ENCODE measurements at regions not wholly inside any gene's neighbourhood (a gene's known extent, or its start where the extent isn't known, plus 50 kb on each side); places are given as distances from the start of the nearest gene placed in this dataset.

GRCh38 chr5:174337276-174338184 lies 292.0 kb downstream of the NSG2 start:
- no peaks in the 10 kb centered on the region for H3K36me3 ChIP-seq (ENCODE audit: control insufficient read depth in 2 of 2, extremely low read depth in 1 of 2, insufficient read depth in 2 of 2, low read length in 2 of 2)
- CTCF ChIA-PET = no interaction called here
- intact Hi-C loops (cut with micrococcal nuclease) = no loop called here
- no peaks in the 10 kb centered on the region for H3K9me1 ChIP-seq (replicated peaks; ENCODE audit: control insufficient read depth, extremely low read depth, insufficient read depth, low read length)
- H2AFZ ChIP-seq (ENCODE audit: low read depth, low read length) = no peak overlapping the region
- H3K4me2 ChIP-seq (ENCODE audit: insufficient read depth, low read length) = no peak overlapping the region
- DNase-seq (ENCODE audit: low read depth, low spot score) = no peak
- TF ChIP-seq EZH2 (IDR thresholded peaks at IDR 0.05; ENCODE audit: borderline replicate concordance, low read depth, low read length, severe bottlenecking) (no peak), POLR2A (IDR thresholded peaks at IDR 0.05; ENCODE audit: low read depth, low read length) (no peak), GATA2 (IDR thresholded peaks at IDR 0.05; ENCODE audit: insufficient read depth, insufficient read length, low read depth, low read length) (no peak), MYC (IDR thresholded peaks at IDR 0.05; ENCODE audit: low read depth, low read length) (no peak), MAX (IDR thresholded peaks at IDR 0.05; ENCODE audit: insufficient read depth, insufficient read length) (no peak), POLR2AphosphoS5 (IDR thresholded peaks at IDR 0.05; ENCODE audit: insufficient read depth, low read depth, low read length) (no peak), JUN (IDR thresholded peaks at IDR 0.05; ENCODE audit: borderline replicate concordance, insufficient read depth, insufficient read length, low read depth) (no peak), CTCF (IDR thresholded peaks at IDR 0.05; ENCODE audit: extremely low read depth in 1 of 2, insufficient read depth in 1 of 2, low read depth in 1 of 2, low read length in 2 of 2) (no peak), FOS (IDR thresholded peaks at IDR 0.05; ENCODE audit: borderline replicate concordance, insufficient read depth, low read length) (no peak)
- no peak overlapping the region for H3K9ac ChIP-seq (replicated peaks; ENCODE audit: extremely low read depth, insufficient read depth, low read length)
- no peaks in the 10 kb centered on the region for H3K27me3 ChIP-seq (ENCODE audit: control insufficient read depth in 2 of 2, insufficient read depth in 2 of 2, low read length in 2 of 2)
- H4K20me1 ChIP-seq (replicated peaks; ENCODE audit: control insufficient read depth, extremely low read depth, insufficient read depth, low read length) = no peaks in the 10 kb centered on the region
- dilution Hi-C loops (cut with MboI; ENCODE audit: extremely low pct_ligation_motif_present, low sequenced_read_pairs) = no loop called here
- no peak for FAIRE-seq
- no peak overlapping the region for H3K4me3 ChIP-seq (replicated peaks in 1 of 3; ENCODE audit: insufficient read depth in 1 of 3, low read depth in 1 of 3, low read length in 3 of 3)
- H3K9me3 ChIP-seq (replicated peaks; ENCODE audit: control insufficient read depth, insufficient read depth, low read length) = no peaks in the 10 kb centered on the region
- H3K4me1 ChIP-seq (ENCODE audit: control insufficient read depth, extremely low read depth, insufficient read depth, low read length) = no peaks in the 10 kb centered on the region
- H3K79me2 ChIP-seq (ENCODE audit: control insufficient read depth, insufficient read depth, low read length) = no peaks in the 10 kb centered on the region
- BruUV-seq (replicated peaks) = no TSS peak
- no peak overlapping the region for H3K27ac ChIP-seq (ENCODE audit: insufficient read depth, low read depth, low read length)
- POLR2A ChIA-PET = no interaction called here
